H1 (cell line): ENCODE measurements at regions not wholly inside any gene's neighbourhood (a gene's known extent, or its start where the extent isn't known, plus 50 kb on each side); places are given as distances from the start of the nearest gene placed in this dataset.

Experiments
- CTCF ChIA-PET: fragments of 300-600 bp; sonication (Branson Sonifier 250); formaldehyde crosslinking; loops from one replicate; lab custom pipeline; 2021; ENCODE audit not compliant: partially characterized antibody; lab: Charles Lee
- POLR2A ChIA-PET: fragments of 300-600 bp; sonication (Branson Sonifier 250); formaldehyde crosslinking; loops from one replicate; lab custom pipeline; 2021; ENCODE audit warnings: inconsistent platforms; ENCODE audit not compliant: partially characterized antibody; lab: Charles Lee
- DNase-seq, 2 experiments: peaks; one replicate each; pipeline versions ENCODE4 v3.0.0 to v3.0.0-alpha.2; 2010 to 2022; ENCODE audit warnings: low spot score in 2 of 2, low read depth in 1 of 2, mixed read lengths in 1 of 2
- FAIRE-seq: peaks from 2 replicates; lab custom pipeline; 2011; peaks lifted over from hg19 to GRCh38; lab: Jason Lieb, UNC
- H2AFZ ChIP-seq: 2 replicates; pipeline ENCODE4 v1.8.1; 2012; ENCODE audit warnings: low read length, inconsistent platforms
- H2AK5ac ChIP-seq: 2 replicates; pipeline ENCODE4 v1.6.1; 2013; ENCODE audit warnings: low read depth, low read length
- H2BK120ac ChIP-seq: replicated peaks from 2 replicates; pipeline ENCODE3; 2013; ENCODE audit warnings: low read depth, low read length, inconsistent platforms
- H2BK12ac ChIP-seq: 2 replicates; pipeline ENCODE4 v1.6.1; 2013; ENCODE audit warnings: low read depth, low read length
- H2BK15ac ChIP-seq: 2 replicates; pipeline ENCODE4 v1.6.1; 2013; ENCODE audit warnings: low read length
- H2BK20ac ChIP-seq: 2 replicates; pipeline ENCODE4 v1.6.1; 2013; ENCODE audit warnings: low read length
- H2BK5ac ChIP-seq: 2 replicates; pipeline ENCODE4 v1.6.1; 2013; ENCODE audit warnings: low read depth, low read length
- H3K14ac ChIP-seq: 2 replicates; pipeline ENCODE4 v1.6.1; 2013; ENCODE audit warnings: inconsistent platforms; ENCODE audit not compliant: insufficient read length
- H3K18ac ChIP-seq: 2 replicates; pipeline ENCODE4 v1.6.1; 2013; ENCODE audit warnings: low read length; ENCODE audit errors: extremely low read depth
- H3K23ac ChIP-seq: 2 replicates; pipeline ENCODE4 v1.6.1; 2013; ENCODE audit warnings: inconsistent platforms; ENCODE audit not compliant: insufficient read length
- H3K23me2 ChIP-seq: 2 replicates; pipeline ENCODE4 v1.6.1; 2013; ENCODE audit warnings: low read depth, low read length
- H3K27ac ChIP-seq: 2 replicates; pipeline ENCODE4 v1.6.1; 2011; ENCODE audit warnings: low read depth, low read length, inconsistent platforms
- H3K27me3 ChIP-seq, 4 experiments: replicated peaks in 1 of 4; 1 replicate in 1 of 4; 2 replicates in 3 of 4; pipeline versions ENCODE4 v1.6.1 to v1.8.1; 2011 to 2013; ENCODE audit warnings: low read length in 3 of 4, mild to moderate bottlenecking in 3 of 4, inconsistent platforms in 2 of 4, mixed read lengths in 2 of 4, moderate library complexity in 1 of 4; ENCODE audit not compliant: control insufficient read depth in 3 of 4, insufficient read depth in 3 of 4; ENCODE audit errors: extremely low read depth in 1 of 4
- H3K36me3 ChIP-seq, 4 experiments: 2 replicates each; pipeline versions ENCODE4 v1.6.1 to v1.8.1; 2011 to 2013; ENCODE audit warnings: mild to moderate bottlenecking in 4 of 4, low read length in 3 of 4, moderate library complexity in 2 of 4, control low read depth in 1 of 4, inconsistent platforms in 1 of 4; ENCODE audit not compliant: insufficient read depth in 4 of 4, control insufficient read depth in 2 of 4
- H3K4ac ChIP-seq: replicated peaks from 2 replicates; pipeline ENCODE3; 2013; ENCODE audit warnings: low read length, low read depth, mixed read lengths, inconsistent platforms; ENCODE audit not compliant: insufficient read length
- H3K4me1 ChIP-seq, 4 experiments: replicated peaks in 1 of 4; 1 replicate in 1 of 4; 2 replicates in 3 of 4; pipeline versions ENCODE4 v1.6.1 to v1.8.1; 2011 to 2013; ENCODE audit warnings: low read length in 3 of 4, inconsistent platforms in 2 of 4, mixed read lengths in 1 of 4; ENCODE audit not compliant: insufficient read depth in 4 of 4, control insufficient read depth in 3 of 4
- H3K4me2 ChIP-seq, 2 experiments: 2 replicates each; pipeline versions ENCODE4 v1.6.1 to v1.8.1; 2011 to 2013; ENCODE audit warnings: low read depth in 2 of 2, low read length in 2 of 2, control low read depth in 1 of 2, inconsistent platforms in 1 of 2, mild to moderate bottlenecking in 1 of 2; ENCODE audit not compliant: insufficient read depth in 1 of 2
- H3K4me3 ChIP-seq, 4 experiments: fragments of 200-600, 300-600 bp in 1 of 4; sonication (generic), shearing (Covaris generic), sonication (Bioruptor Twin) in 1 of 4; 2 replicates each; pipeline versions ENCODE4 v1.5.1 to v1.8.1; 2011 to 2016; ENCODE audit warnings: low read length in 4 of 4, low read depth in 3 of 4, control low read depth in 2 of 4, inconsistent platforms in 2 of 4, mild to moderate bottlenecking in 2 of 4, mixed read lengths in 1 of 4, moderate library complexity in 1 of 4; ENCODE audit not compliant: insufficient read depth in 2 of 4; ENCODE audit errors: extremely low read depth in 1 of 4
- H3K56ac ChIP-seq: replicated peaks from 2 replicates; pipeline ENCODE3; 2013; ENCODE audit warnings: low read depth, mild to moderate bottlenecking, mixed read lengths, low read length, inconsistent platforms; ENCODE audit not compliant: insufficient read length
- H3K79me1 ChIP-seq: 2 replicates; pipeline ENCODE4 v1.6.1; 2013; ENCODE audit warnings: low read depth, low read length, control low read depth
- H3K79me2 ChIP-seq, 2 experiments: 2 replicates each; pipeline versions ENCODE4 v1.6.1 to v1.8.1; 2012 to 2013; ENCODE audit warnings: low read length in 2 of 2, mild to moderate bottlenecking in 2 of 2, inconsistent platforms in 1 of 2; ENCODE audit not compliant: insufficient read depth in 2 of 2, control insufficient read depth in 1 of 2
- H3K9ac ChIP-seq, 4 experiments: replicated peaks in 1 of 4; 1 replicate in 1 of 4; 2 replicates in 3 of 4; pipeline versions ENCODE4 v1.6.1 to v1.8.1; 2011 to 2013; ENCODE audit warnings: low read depth in 3 of 4, low read length in 3 of 4, control low read depth in 2 of 4, mild to moderate bottlenecking in 2 of 4, moderate library complexity in 2 of 4, inconsistent platforms in 1 of 4; ENCODE audit errors: extremely low read depth in 1 of 4
- H3K9me3 ChIP-seq, 2 experiments: 2 replicates each; pipeline versions ENCODE4 v1.6.1 to v1.8.1; 2012 to 2013; ENCODE audit warnings: mild to moderate bottlenecking in 2 of 2, moderate library complexity in 2 of 2, control low read depth in 1 of 2, inconsistent platforms in 1 of 2, low read depth in 1 of 2, low read length in 1 of 2, mixed read lengths in 1 of 2; ENCODE audit not compliant: insufficient read depth in 2 of 2
- H4K20me1 ChIP-seq, 2 experiments: replicated peaks in 1 of 2; 2 replicates each; pipeline versions ENCODE3 to v1.8.1; 2011 to 2013; ENCODE audit warnings: inconsistent platforms in 2 of 2, low read length in 2 of 2, mild to moderate bottlenecking in 1 of 2; ENCODE audit not compliant: insufficient read depth in 2 of 2, control insufficient read depth in 1 of 2
- H4K5ac ChIP-seq: 2 replicates; pipeline ENCODE4 v1.6.1; 2013; ENCODE audit warnings: low read length, low read depth, mixed read lengths, inconsistent platforms; ENCODE audit not compliant: insufficient read length
- H4K8ac ChIP-seq: 2 replicates; pipeline ENCODE4 v1.8.0; 2013; ENCODE audit warnings: mild to moderate bottlenecking, moderate library complexity, low read length, inconsistent platforms; ENCODE audit not compliant: insufficient read depth; ENCODE audit errors: extremely low read depth
- H4K91ac ChIP-seq: replicated peaks from 2 replicates; pipeline ENCODE3; 2013; ENCODE audit warnings: low read length, mixed read lengths, inconsistent platforms; ENCODE audit not compliant: insufficient read length
- FOSL1 ChIP-seq: IDR thresholded peaks from 2 replicates; pipeline ENCODE4 v1.6.1; 2011; ENCODE audit warnings: mild to moderate bottlenecking, low read depth, low read length, moderate library complexity; ENCODE audit not compliant: insufficient read depth
- KDM4A ChIP-seq: IDR thresholded peaks from one replicate; pipeline ENCODE4 v1.7.1; 2012; ENCODE audit warnings: low read depth, mild to moderate bottlenecking, moderate library complexity, low read length, inconsistent platforms; ENCODE audit not compliant: severe bottlenecking
- SAP30 ChIP-seq: fragments of 300-600 bp; sonication (generic); IDR thresholded peaks from 2 replicates; pipeline ENCODE4 v1.7.1; 2012; ENCODE audit warnings: low read length, moderate library complexity, mild to moderate bottlenecking, inconsistent platforms; ENCODE audit not compliant: insufficient read depth, insufficient replicate concordance
- WGBS, 2 experiments: shearing (Covaris generic) in 1 of 2; methylation state at CpG; one replicate each; pipeline versions ENCODE4 v1.1.6 to v1.1.7; 2013 to 2015; ENCODE audit warnings: low lambda C conversion rate in 2 of 2, mixed read lengths in 2 of 2, inconsistent platforms in 1 of 2, low coverage in 1 of 2, missing lambda C conversion rate in 1 of 2; ENCODE audit not compliant: insufficient replicate concordance in 2 of 2, insufficient coverage in 1 of 2, insufficient read length in 1 of 2; ENCODE audit errors: extremely low coverage in 1 of 2, missing lambda C conversion rate in 1 of 2; 5-methylcytosine and 5-hydroxymethylcytosine counted together
- TF ChIP-seq, protein P1 (sequence below): IDR thresholded peaks from 2 replicates; pipeline ENCODE4 v1.6.1; 2011; ENCODE audit warnings: low read depth, mild to moderate bottlenecking, low read length; ENCODE audit not compliant: insufficient read depth

DNA sequence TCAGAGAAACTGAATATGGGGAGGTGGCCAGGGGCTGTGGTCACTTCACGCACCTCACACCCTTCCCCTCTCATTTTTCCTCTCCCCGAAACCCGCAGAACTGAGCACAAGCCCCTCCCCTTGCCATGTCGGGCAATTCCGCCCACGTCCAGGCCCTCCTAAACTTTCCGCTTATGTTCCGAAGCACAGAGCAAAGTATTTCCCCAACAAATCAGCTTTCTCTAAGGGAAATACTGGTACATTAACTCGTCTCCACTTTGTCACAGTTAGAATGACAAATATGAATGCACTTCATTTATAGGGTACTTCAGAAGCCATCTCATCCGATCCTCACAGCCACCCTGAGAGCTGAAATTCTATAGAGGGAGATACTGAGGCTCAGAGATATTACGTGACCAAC, 94.7 kb upstream of the TMEM45B start:
- Histone ChIP-seq H3K36me3 (no peaks in the 10 kb centered on the region), H2BK12ac (no peak overlapping the region), H3K18ac (no peak overlapping the region), H3K4me3 (no peak overlapping the region), H2BK5ac (no peak overlapping the region), H3K9ac (no peak overlapping the region), H3K56ac (no peak overlapping the region)
- FAIRE-seq, result no peak
- 89% methylated on average over 11 of the region's 11 CpGs; no CpG with 5 or more reads in 1 of the 2 experiments for WGBS, 2 experiments
- TF ChIP-seq, protein P1, sequence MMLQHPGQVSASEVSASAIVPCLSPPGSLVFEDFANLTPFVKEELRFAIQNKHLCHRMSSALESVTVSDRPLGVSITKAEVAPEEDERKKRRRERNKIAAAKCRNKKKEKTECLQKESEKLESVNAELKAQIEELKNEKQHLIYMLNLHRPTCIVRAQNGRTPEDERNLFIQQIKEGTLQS, result no peak
- TF ChIP-seq SAP30, result no peak
- no peak for TF ChIP-seq FOSL1
- TF ChIP-seq KDM4A, result no peak
- TF ChIP-seq, all 59 proteins: peak for 0
- no peak for DNase-seq
- Histone ChIP-seq H3K4me1 (no peaks in the 10 kb centered on the region), H3K4ac (no peak overlapping the region), H3K79me2 (no peaks in the 10 kb centered on the region), H2AK5ac (no peak overlapping the region), H3K23me2 (no peaks in the 10 kb centered on the region), H3K27me3 (no peaks in the 10 kb centered on the region), H4K5ac (no peak overlapping the region), H3K14ac (no peak overlapping the region), H3K23ac (no peak overlapping the region), H2AFZ (no peak overlapping the region), H4K8ac (no peak overlapping the region), H2BK20ac (no peak overlapping the region), H2BK120ac (no peak overlapping the region), H4K91ac (no peak overlapping the region), H3K79me1 (no peaks in the 10 kb centered on the region), H3K9me3 (no peaks in the 10 kb centered on the region), H2BK15ac (no peak overlapping the region), H4K20me1 (no peaks in the 10 kb centered on the region), H3K4me2 (no peak overlapping the region), H3K27ac (no peak overlapping the region)
- ChIA-PET POLR2A (no interaction called here), CTCF (interaction anchor here (1.0 to 1.6 kb wide), 3 partner anchors 21 to 61 kb away, joined by 3 read pairs; no protein-coding TSS in a partner anchor)
